NCI-H2171 treated with DMSO at 0.1 percent for 48 hours (cell line): ENCODE measurements at regions not wholly inside any gene's neighbourhood (a gene's known extent, or its start where the extent isn't known, plus 50 kb on each side); places are given as distances from the start of the nearest gene placed in this dataset.
A peak's percentile ranks its signal among the peaks of the same experiment; 100 is the strongest.

Experiments
- DNase-seq: peaks from one replicate; lab custom pipeline; 2025; lab: John Stamatoyannopoulos, UW

DNA sequence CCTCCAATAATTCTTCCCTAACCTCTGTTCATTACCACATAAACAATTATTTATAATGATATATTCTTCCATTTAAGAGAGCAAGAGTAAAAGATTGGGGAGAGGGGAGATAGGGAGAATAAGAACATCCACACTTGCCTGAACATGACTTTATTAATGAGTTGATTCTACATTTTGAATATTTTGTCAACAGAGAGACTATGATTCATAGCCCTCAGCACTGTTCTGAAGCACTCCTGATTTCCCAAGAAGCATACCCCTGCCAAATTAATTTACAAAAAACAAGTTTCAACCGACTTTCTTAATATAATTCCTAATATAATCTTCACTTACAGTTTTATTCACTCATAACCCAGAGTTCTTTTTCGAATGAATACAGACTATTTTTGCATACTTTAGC lies 828.8 kb downstream of the ROBO2 start:
- no peak for DNase-seq

DNA sequence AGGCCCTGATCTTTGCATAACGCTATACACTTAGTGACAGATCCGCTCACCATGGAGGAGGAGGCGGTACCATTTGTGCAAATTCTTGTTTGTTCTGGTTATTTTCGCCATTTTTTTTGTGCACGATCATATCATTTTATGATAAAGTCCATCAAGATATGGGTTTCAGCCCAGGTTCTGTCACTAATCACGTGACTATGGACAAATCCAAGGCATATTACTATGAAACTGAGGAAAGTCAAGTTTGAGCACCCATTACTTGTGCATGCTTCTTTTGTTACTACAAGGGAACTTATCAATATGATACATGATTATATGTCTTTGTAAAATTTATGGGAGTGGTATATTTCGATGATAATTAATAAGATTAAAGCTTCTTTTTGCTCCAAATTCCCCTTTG lies 829.5 kb downstream of the ROBO2 start:
- no peak for DNase-seq

DNA sequence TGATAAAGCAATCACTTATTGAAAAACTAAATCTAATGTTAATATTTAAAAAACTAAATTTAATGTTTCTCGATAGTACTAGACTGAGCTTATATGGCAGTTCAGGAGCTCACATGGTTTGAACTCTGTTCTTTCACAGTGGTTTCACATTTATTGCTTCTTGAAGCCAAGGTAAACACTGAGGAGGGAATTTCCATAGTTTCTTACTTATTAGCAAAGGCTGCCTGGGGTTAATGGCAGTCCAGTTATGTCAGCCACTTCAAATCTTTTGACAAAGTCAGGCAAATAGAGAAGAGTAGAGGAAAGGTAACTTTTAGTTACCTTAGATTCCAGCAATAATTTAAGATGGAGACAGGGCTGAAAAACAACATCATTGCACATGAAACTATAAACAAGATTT lies 831.5 kb downstream of the ROBO2 start:
- DNase-seq, result no peak

DNA sequence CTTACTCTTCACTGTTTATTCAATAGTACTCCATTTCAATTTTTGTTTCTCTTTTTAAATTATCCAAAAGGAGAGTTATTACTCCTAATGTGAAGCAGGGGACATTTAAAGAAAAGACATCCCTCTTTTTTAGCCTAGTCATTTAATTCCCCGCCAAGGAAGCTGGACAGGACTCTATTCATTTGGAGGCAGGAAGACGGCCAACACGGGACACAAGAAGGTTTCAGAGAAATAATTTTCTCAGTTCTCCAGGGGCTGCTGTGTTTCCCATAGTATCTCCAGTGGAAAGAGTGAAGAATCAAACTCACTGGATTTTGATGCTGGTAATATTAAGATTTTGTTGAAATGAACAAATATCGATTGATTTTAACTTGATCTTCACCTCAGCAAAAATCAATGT lies 833.7 kb downstream of the ROBO2 start:
- DNase-seq, result no peak

DNA sequence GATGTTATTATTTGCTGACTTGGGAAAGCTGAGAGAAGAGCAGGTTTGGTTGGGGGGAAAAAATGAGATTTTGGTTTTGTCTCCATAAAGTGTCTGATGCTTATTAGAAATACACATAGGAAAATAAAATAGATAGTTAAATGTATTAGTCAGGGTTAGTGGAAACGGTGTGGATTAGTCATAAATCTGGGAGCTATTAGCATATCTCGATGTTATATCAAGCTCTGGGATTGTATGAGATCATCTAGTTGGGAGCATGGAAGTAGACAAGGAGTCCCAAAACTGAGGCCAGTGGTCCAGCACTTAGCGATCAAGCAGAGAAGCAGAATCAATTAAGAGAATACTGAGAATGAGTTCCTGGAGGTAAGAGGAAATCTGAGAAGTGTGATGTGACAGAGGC lies 845.5 kb downstream of the ROBO2 start:
- no peak for DNase-seq

DNA sequence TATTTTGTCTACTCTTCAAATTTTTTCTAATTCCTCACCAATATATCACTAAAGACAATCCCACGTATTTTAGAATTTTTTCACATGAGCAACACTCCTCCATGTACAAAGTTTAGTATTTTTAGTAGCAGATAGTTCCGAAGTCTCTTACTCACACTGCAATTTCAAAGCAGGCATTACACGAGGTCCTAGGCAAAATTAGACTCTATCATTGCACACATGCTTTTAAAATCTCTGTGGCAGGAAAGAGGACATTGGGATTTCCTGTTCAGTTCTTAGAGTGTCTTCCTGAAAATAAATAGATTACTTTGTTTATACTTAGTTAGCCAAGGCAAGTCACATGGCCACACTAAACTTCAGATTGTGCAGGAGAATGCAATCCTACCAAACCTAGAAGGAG lies 847.7 kb downstream of the ROBO2 start:
- no peak for DNase-seq

DNA sequence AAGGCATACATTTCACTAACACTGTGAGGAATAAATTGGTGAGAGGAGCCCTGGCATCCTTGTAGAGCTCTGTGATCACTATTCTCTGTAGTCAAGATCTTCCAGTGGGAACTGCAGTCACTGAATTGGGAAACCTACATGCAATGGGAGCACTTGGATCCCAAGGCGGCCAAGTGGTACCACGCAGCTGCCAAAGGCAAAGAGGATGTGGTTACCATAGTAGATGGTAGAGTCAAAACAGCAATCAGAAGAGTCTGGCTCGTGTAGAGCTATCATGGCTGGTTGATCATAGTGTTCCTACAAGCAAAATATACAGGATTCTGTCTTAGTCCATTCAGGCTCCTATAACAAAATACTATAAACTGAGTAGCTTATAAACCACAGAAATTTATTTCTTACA lies 849.7 kb downstream of the ROBO2 start:
- no peak for DNase-seq

DNA sequence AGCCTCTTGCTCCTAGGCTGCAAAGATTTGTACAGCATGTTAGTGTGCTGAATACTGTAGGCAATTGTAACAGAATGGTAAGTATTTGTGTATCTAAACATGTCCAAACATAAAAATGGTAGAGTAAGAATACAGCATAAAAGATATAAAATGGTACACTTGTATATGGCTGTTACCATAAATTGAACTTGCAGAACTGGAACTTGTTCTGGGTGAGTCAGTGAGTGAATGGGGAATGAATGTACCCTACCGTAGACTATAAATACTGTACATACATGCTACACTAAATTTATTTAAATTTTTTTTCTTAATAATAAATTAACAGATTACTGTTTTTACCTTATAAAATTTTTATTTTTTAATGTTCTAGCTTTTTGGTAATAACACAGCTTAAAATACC lies 858.7 kb downstream of the ROBO2 start:
- DNase-seq, result no peak

DNA sequence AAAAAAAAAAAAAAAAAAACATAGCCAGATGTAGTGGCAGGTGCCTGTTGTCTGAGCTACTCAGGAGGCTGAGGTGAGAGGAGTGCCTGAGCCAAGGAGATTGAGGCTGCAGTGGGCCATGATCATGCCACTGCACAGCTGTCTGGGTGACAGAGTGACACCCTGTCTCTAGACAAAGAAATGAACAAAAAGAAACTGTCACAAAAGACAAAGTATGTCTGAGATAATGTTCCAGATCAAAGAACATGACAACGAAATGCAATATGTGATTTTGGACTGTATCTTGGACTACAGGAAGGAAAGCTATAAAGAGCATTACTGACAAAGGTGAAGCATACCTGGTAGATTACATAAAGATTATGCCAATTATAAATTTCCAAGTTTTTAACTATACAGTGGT lies 862.8 kb downstream of the ROBO2 start:
- peak; percentile 67 for DNase-seq

DNA sequence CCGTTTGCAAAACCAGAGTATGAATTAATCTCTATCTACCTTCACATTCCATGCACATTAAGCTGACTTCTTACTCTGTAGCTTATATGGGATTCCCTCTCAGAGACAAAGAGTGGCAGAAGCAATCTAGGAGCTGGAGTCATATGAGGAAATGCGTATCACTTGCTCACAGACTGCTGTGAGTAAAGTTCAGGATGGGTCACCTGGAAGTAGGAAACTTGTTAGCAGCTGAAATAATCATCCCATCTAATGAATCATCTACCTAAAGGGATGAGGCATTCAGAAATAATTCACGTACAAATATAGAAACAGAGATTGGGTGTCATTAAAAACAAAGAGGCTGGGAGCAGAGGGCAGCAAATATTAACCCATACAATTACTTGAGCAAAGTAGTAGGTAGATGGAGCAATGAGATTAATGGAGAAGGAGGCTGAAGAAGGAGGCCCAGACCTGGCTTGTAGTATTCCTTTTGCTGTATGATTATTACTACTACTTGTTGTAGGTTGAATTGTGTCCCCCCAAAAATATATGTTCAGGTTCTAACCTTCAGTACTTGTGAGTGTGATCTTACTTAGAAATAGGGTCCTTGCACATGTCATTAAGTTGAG lies 866.3 kb downstream of the ROBO2 start:
- no peak for DNase-seq

DNA sequence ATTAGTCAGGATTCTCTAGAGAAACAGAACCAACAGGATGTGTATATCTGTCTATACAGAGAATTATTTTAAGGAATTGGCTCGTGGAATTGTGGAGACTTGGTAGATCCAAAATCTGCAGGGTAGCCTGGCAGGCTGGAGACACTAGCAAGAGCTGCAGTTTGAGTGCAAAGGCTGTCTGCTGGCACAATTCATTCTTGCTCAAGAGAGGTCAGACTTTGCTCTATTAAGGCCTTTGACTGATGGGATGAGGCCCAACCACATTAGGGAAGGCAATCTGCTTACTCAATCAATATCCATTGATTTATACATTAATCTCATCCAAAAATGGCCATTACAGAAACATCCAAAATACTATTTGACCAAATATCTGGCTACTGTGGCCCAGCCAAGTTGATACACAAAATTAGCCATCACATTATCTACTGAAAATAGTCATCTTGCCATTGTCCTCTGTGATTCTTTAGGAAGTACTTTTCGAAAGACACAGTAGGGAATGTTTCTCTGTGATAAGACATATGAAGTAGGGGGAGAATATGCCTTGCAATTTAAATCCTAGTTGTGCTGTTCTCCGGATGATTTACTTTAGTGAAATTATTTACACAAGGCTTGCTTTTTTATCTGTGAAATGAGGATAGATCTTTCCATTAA lies 873.8 kb downstream of the ROBO2 start:
- no peak for DNase-seq

DNA sequence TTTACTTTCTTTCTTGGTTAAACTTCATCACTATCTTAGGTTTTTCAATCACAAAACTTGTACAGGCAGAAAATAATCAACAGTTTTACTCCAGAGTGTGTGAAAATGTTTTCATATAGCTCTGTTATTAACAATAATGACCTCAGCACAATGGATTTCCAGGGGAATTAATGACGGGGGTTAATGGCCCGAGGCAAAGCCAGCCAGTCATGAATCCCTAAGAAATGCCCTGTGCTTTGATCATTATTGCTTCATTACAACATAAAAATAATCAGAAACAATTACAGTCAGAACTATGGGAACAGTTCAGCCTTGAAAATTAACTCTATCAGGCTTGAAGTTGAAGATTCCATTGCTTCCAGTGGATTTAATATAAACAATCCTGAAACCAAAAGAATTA lies 875.4 kb downstream of the ROBO2 start:
- no peak for DNase-seq

DNA sequence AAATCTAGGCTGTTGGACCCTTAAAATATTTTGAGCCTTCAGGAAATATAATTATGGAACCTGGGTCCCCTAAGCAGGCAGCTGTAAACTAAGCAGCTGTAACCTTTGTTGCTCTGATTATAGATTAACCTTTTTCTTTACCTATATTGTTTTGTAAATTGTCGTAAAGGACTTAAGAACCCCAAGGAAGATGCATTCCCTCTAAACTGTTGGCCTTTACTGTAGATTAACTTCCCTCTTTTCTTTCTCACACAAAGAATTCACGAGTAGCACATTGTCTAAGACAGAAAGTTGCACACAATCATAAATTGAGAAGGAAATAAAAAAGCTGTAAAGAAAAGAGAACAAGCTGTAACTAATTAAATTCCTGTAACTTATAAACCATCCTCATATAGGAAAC lies 877.3 kb downstream of the ROBO2 start:
- no peak for DNase-seq

DNA sequence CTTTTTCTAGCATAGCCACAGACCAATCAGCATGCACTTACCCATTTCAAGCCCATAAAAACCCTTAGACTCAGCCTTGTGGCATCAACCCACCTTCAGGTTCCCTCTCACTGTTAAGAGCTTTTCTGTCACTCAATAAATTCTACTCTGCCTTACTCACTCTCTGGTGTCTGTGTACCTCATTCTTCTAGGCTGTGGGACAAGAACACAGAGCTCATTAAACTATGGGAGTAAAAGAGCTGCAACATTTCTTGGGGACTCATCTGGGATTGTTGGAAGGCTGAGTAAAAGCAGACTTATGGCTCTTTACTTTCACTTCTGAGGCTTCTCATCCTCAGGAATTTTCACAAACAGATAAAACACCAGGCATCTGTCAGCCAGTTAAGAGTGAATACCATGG lies 879.3 kb downstream of the ROBO2 start:
- DNase-seq, result no peak

DNA sequence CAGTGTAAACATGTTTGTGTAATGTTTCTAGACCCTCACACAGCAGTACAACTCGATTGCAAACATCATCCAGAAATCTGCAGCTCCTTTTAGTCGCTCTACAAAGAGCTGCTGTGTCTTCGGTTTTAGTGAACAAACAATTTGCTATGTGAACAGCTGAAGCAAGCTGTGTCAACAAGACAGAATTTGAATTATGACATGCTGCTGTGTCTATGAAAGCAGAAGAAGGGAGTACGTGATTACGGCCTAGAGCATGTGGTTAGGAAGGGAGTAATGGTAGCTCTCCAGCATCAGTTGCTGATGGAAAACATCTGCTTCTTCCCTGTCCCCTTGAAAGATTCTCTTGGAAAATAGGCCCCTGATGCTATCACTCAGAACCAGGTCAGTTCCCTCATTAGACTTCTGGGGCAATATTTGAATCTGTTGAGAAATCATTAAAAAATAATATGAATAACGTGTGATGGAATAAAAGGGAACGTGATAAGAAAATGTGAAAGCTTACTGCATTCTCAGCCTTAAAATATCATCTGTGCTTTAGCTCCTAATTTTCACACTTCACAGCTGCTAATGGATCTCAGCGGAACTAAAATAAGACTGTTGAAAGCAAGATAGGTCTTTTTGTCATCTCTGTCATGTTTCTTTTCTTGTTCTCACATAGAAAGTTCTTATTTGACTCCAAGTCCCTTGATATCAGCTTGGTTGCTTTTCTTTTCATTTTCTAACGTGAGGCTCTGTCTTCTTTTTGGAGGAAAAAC lies 891.5 kb downstream of the ROBO2 start:
- peak; percentile 1 for DNase-seq

DNA sequence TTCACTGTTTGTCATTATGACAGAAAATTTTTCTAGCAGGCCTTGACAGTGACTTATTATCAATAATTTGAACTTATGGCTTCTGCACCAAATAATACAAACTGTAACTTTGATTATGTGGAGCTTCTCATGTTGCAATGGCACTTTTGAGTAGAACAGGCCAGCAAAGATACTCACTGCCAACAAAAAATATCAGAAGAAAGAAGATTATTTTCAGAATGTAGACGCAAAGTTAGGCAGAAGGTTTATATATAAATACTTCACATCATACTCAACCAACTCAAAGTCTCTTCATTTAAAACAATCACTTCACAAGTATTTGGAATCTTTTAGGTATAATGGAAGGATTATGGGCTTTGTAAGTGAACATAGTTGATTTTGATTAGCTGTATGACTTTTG lies 893.0 kb downstream of the ROBO2 start:
- DNase-seq, result no peak

DNA sequence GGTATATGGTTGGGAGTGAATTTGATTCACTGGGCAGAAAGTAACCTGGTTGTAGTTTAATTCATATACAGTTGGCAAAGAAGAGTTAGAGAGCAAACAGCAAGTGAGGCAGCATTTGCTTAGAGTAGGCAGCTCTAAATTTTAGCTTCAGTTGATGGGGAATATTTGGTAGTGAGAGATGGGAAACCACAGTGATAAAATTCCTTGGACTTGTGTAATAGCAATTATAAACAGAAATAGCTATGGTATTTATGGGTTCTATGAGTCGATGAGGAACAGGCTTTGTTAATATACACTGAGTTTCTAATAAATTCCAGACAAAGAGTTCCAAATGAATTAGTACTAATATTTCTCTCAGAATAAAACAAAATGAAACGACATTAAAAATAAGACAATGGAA lies 894.0 kb downstream of the ROBO2 start:
- DNase-seq, result no peak

DNA sequence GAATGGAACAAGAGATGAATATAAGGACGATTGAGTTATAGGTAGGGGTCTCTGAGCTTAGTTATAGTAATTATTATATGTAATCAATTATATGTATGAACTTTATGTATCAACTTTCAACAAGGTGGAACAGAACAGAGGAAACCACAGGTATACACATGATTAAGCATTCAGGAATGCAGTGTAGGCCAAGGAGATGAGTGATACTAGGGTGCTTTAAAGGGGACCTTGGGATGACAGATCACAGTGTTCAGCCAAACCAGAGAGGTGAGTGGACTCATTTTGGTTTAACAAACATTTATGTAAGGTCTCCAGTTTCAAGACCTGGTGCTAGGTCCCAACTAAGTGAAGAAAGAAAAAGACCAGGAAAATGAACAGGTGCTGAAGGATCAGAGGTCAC lies 895.5 kb downstream of the ROBO2 start:
- DNase-seq, result no peak

DNA sequence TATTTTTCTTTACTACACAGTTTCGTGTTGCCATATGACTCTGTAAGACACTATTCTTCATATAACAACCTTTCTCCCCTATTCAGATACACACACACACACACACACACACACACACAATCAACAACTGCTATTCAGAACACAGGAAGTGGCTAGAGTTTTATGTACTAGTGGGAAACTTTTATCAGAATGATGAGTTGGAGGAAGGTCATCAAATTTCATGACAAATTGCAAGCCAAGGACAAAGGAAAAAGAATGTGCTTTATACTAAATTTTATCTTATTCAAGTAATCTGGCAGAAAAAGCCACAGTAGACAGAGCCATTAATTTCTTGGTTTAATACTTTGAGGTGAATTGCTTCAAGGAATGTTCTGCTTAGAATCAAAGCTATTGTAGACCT lies 899.8 kb downstream of the ROBO2 start:
- DNase-seq, result no peak

DNA sequence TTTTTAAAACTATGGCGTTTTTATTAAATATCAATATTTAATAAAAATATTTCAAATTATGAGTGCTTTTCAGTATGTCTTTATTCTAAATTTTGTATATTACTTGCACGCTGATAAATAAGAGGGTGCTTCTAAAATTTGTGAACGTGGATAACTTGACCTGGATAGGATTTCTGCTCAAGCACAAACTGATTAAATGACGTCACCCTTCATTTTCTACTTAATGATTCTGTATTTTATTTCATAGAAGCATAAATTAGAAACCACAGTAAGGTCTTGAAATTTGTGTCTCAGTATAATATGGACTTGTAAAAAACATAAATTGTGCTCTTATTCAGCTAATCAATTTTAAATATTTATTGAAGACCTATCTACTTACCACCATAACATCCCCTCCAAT lies 903.7 kb downstream of the ROBO2 start:
- no peak for DNase-seq

DNA sequence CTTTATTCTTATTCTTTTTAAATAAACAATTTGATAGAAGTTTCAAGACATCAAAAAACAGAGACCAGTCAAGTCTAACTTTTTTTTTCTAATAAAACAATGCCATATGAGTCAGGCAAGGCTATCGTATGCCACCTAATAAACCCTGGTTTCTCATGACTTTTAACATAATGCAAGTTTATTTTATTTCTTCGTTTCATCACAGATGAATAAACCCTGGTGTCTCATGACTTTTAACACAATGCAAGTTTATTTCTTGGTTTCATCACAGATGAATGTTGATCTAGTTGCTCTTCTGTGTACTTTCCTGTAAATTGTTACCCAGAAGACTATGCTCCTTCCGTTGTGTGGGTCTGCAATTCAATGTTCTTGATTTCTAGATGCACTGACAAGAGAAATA lies 905.4 kb downstream of the ROBO2 start:
- no peak for DNase-seq

DNA sequence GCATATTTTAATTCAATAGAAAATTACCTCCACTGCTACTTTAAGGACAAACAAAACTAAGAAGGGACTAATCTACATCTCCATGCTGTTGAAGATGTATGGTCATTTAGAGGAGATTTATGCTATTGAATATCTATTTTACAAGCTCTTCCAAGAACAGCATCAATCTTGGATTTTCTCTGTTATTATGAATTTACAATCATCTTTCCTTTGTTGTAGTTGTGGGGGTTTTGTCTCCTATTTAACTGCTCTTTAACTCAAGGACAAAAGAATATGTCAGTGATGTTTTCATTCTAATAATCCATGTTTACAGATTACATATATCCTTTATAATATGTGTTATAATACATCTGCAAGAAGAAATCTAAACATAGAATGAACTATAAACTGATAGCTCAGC lies 907.8 kb downstream of the ROBO2 start:
- DNase-seq, result no peak

DNA sequence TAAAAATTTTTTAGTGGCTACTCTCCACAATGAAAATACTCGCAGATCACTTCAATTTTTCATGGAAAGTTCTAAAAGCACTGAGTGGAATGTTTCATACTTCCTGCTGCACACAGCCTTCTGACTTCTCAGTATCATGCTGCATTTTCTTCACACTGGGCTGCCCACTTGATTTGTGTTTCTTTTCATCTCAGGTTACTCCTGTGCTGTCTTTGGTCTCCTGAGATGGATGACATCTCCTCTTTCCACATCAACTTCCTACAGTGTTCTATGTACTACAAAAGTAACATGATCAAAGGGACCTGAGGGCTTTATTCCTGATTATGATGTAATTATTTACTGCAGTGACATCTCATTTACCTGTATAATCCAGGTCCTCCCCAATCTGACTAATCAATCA lies 927.7 kb downstream of the ROBO2 start:
- peak; percentile 12 for DNase-seq

DNA sequence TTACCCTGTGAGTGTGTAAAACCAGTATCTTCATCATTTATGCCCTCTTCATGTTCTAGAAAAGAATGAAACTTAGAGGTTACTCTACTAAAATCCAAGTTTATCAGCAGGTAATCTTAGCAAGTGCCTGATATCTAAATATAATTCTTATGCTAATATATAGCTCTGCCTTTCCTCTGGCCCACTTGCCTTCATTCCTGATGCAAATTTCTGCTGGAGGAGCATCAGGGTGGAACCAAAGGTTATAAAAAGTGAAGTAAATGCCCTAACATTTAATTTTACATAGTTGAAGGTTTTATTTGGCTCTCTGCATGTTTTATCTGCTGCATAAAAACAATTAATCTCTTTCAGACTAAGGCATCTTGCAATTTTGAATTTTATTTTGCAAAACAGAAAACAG lies 936.2 kb downstream of the ROBO2 start:
- no peak for DNase-seq
